ENCODE measurements at regions not wholly inside any gene's neighbourhood (a gene's known extent, or its start where the extent isn't known, plus 50 kb on each side); places are given as distances from the start of the nearest gene placed in this dataset.
"Not testable (repeated sequence)": the region's sequence is repeated elsewhere in the genome, so short reads cannot be mapped to it uniquely, and the experiment has no call there.

DNA sequence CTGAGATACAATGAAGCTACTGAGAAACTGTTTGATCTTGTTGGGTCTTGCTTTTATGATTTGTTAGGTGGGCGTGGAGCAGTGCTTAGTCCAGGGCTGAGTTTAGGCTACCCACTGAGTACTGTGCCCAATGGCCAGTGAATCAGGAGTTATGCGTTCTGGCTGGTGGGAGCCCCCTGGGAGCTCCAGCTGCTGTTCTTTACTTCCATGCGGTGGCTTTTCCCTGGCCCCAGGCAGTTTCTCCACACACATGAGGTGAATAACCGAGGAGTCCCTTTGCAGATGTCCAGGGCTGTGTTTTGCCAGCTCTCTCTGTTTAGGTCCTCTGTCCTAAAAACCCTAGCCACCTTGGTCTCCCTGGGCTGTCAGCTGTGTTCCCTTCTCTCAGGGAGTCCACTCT is 106.5 kb downstream of the KLF13 start:
- peak in 2 of 3 experiments; percentile 17 to 41 for DNase-seq

DNA sequence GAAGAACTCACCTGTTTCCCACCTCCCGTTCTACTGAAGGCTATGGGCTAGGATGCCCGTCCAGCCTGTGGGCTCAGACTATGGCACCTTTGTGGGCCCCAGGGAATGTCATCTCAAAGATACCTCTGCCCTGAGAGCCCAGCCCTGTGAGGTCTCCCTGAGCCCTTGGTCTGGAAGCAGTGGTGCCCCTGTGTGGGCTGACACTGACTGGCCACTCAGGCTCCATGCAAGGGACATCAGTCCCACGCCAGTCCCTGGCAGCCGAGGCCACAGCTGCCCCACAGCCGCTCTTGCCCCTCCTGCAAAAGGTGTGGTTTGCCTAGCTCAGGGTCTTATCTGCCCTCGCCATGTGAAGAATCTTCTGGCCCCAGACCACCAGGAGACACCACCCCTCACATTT is 106.9 kb downstream of the KLF13 start:
- DNase-seq: no peak

DNA sequence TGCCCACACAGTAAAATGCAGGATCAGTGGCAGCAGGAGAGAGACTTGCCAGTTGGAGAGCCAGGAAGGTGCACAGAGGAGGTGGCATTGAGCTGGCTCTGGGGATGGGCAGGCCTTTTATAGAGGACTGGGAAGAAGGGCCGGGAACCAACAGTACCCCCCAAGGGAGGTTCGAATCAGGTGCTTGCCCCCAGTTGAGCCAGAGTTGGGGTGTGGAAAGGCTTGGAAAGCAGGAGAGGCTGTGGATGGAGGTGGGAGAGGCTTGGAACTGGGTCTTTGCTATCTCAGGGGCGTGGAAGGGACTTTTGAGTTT is 107.6 kb downstream of the KLF13 start:
- DNase-seq: no peak

DNA sequence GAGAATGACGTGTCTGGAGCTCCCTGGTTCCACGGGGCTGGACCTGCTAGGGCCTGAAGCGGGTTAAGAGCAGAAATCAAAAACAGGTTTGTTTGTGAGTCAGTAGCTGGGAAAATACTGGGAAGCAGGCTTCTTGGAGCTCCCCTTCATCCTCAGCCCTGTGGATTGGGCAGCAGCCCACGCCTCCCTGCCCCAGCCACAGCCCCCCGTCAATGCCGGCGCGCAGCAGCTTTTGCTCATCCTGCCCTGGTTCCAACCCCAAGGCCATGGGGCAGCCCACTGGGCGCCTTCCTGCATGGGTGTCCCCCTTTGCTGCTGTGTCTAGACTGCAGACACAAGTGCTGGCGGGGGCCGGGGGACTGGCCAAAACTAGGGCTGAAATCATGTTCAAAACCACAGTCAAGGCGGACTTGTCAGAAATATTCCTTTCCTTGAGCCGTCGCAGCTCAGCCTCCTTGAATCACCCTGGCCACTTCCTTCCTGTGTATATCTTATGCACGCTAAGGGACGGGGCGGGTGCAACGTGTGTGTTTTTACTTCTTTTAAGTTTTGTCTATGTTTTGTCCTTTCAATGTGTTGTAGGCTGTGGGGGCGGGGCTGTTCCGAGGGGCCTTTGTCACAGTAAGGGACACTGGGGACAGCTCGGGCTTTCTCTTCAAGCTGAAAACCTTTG is 108.1 kb downstream of the KLF13 start:
- DNase-seq: no peak

DNA sequence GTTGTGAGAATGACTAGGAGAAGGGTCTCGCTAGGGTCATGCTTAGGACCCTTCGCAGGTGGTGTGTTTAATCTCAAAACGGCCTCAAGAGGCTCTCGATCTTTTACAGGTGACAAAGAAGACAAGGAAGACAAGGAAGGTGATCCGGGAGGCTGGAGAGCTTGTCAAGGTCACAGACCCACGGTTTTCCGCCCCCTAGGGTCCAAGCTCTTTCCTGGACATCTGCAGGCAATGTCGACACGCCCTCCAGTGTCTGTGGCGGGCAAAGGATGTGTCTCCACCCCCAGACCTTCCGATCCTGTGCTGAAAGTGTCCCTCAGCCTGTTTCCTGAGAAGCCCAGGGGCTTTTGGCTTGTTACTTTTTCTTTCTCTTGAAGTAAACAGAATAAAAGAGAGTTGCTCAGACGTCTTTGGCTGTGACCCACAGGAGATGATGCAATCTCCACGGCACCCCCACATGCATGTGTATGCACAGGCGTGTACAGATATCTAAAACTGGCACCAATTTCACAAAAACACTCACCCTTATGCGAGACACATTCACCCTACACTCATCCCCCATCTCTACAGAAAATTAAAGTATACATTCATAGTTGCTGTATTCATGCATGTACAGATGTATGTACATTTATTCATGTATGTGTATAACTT is 108.8 kb downstream of the KLF13 start:
- peak; percentile 38 to 90 (median 70) for DNase-seq

DNA sequence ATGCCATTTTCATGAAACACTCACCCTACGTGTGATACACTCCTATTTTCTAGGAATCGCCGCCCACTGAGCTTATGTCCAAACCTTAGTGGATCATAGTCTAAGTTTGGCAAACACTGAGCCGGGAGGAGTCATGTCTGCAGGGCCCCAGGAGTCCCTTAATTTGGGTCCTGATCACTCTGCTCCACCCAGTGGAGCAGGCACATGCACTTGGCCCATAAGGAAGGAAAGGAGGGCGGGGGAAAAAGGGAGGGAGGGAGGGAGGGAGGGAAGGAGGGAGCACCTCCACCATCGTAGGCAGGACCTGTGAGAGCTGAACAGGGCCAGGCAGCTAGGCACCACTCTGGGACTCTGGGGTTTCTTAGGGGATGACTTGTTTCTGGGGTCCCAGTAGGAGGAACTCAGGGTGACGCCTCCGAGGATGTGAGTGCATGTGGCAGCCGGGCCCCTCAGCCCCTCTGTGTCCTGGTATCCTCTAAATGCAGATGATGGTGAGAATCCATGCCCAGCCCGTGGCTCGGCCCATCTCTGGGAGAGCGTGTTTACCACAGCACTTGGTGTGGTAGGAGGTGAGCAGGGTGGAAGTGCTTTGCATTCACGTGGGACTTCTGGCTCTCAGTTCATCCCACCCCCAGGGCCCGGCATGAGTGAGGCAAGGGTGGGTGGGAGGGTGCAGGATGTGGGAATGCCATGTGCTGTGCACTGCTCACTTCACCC is 109.4 kb downstream of the KLF13 start:
- no peak for DNase-seq

DNA sequence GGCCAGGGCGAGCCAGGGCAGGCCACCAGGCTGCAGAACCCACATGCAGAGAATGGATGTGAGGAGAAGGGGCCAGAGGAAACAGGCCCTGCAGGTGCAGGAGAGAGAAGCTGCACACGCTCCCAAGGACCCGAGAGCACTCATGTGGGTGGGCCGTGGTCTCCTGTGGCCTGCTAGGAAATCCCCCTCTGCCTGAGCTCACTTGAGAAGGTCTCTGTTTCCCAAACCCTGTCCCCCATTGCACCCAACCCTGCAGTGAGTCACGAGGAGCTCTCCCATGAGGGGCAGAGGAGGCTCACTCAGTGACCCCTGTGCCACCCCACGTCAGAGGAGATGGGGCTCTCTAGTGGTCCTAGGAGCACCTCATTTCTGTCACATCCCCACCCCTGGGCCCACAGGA is 111.1 kb downstream of the KLF13 start:
- no peak for DNase-seq

DNA sequence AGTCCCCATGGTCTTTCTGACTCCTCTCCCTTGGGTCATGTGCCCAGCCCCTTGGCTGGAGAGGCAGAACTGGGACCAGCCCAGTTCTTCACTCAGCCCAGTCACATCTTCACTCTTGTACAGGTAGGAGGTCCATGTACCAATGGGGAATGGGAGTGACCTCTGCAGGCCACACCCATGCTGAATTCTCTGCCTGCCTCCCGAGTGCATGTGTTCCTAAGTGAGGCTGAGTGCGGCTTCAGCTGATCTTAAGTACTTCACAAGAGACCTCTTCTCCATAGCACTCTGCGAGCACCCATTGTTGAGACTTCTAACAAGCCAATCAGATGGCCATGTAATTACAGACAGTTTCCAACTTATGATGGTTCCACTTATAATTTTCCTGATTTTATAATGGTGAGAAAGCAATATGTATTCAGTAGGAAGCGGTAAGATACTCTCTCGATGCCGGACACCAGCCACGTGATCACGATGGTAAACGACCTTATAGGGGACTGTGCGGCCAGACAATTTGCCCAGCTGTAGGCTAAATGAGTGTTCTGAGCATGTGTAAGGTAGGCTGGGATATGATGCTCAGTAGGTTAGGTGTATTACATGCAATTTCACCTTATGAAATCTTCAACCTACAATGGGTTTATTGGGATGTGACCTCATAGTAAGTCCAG is 112.1 kb downstream of the KLF13 start:
- peak in 2 of 3 experiments; percentile 34 to 83 for DNase-seq

DNA sequence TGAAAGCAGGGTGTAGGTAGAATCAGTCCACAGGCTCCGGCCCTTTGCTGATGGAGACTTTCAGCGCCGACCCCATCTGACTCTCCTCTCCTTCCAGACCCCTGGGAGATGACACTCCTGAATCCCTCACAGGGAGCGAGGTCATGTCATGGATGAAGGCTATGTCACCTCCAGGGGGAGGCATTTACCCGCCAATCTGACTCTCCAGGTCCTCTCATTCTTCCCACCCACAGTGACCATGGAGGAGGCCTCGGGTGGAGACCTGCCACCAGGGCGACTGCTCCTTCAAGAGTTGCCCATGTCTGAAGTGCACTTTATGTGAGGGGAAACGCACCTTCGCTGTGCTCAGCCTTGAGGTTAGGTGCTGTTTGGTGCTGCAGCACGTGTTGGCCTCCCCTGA is 112.7 kb downstream of the KLF13 start:
- peak in 2 of 3 experiments; percentile 9 to 32 for DNase-seq

DNA sequence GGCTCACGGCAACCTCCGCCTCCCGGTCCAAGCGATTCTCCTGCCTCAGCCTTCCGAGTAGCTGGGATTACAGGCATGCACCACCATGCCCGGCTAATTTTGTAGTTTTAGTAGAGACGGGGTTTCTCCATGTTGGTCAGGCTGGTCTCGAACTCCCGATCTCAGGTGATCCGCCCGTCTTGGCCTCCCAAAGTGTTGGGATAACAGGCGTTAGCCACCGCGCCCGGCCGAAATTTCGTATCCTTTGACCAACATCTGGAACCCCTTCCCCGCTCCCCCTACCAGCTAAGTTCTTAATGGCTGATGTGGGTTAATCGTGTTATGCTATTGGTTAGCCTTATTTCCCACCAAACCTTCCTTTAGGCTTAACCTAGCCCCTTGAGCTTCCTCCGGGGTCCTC is 113.6 kb downstream of the KLF13 start:
- not testable (repeated sequence) for DNase-seq

DNA sequence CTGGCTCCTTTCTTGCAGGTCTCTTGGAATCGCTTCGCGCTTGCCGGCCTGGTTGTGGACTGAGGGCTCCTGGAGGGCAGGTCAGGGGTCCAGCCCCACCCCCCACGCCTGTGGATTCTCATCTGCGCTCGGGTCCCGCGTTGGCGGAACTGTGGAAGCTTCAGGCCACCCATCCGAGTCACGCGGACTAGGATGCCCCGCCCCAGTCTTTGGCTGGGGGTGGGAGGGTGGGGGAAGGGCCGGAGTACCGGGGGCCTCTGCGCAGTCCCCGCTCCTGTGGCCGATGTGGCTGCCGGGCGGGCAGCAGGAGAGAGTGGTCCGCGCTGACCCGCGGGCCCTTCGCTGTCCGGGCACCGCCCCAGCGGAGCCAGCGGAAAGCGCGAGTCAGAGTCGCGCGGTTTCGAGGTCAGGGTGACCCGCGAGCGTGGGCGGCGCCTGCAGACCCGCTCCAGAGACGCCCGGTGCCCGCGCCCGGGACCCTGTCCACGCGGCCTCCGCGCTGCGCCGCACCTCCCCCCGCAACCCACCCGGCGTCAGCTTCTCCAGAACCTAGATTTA is 114.2 kb downstream of the KLF13 start:
- DNase-seq: no peak

DNA sequence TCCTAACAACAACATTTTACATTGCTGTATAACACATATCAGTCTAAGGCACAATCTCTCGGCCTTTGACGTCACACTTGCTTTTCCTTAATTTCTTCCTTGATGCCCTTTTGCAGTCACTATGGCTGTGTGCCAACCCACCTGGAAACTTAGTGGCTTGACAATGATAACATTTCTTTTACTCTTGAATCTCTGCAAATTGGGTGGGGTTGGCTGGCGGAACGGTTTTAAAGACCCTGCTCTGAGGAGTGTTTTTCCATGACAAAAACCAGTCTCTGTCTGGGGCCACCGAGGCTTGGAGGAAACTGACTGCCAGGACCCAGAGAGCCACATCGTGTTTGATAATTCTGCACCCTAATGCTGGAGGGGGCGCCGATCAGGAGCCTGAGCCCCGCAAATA is 115.6 kb downstream of the KLF13 start:
- DNase-seq: no peak

DNA sequence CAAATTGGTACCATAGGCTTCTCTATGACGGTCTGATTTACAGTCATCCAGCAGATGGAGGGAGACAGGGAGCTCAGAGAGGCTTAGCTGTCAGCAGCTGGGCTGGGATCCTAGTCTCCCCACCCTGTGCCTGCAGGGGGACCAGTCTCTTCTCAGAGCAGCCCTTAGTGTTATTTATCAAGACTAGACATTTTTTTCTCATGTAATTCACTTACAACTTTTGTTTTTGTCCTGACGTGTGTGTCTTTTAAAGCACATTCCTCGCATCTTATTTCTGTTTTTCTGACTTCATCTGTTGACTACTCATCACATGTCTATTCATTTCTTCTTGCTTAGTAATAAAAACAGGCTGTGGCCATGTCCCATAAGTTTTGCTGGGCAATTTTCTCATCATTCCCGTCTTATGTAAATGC is 116.1 kb downstream of the KLF13 start:
- DNase-seq: no peak

DNA sequence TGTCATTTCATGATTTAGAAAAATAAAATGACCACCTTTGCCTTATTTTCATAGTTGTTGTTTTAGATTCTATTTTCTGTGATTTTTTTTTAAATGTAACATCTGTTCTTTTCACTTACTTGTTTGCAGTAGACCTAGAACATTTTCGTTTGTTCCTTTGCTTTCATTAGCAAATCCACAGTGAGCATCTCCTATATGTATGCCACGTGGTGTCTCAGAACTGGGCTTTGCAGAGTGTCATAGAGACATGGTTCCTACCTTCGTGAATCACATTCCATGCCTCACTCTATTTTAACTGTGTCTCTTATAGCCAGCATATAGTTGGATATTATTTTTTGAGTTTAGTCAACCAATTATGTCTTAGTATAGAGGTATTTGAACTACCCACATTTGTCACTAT is 118.2 kb downstream of the KLF13 start:
- no peak for DNase-seq

DNA sequence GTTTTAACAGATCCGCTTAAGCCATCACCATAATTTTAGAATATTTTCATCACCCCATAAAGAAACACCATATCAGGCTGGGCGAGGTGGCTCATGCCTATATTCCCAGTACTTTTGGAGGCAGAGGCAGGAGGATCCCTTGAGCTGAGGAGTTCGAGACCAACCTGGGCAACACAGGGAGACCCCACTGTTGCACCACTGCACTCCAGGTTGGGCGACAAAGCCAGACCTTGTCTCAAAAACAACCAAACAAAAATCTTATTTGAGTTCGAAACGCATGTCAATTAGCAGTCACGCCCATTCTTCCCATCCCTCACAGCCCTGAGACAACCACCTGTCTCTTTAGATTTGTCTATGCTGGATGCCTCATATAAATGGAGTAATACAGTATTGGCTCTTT is 119.9 kb downstream of the KLF13 start:
- no peak for DNase-seq

DNA sequence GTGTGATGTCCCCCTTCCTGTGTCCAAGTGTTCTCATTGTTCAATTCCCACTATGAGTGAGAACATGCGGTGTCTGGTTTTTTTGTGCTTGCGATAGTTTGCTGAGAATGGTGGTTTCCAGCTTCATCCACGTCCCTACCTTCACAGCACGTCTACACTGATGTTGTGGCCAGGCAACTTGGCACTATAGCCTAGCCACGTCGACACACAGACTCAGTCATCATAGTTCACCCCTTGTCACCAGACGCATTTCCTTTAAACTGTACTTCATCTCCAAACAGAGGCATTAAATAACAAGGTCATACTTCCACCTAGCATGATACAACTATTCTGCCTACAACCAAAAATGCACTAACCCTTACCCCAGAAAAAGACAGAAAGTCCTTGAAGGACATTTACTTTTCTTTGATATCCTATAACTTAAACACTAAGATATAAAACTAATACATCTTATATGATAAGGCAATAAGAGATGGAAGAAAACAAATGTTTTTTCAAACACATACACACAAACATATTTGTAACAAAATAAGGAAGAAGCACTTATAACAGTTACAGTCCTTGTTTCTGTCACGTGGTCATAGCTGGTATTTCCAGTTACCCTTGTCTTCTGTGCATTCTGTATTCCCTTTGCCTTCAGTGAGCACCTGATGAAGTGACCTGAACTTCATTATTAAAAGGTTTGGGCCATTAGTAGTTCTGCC is 121.4 kb downstream of the KLF13 start:
- no peak for DNase-seq

DNA sequence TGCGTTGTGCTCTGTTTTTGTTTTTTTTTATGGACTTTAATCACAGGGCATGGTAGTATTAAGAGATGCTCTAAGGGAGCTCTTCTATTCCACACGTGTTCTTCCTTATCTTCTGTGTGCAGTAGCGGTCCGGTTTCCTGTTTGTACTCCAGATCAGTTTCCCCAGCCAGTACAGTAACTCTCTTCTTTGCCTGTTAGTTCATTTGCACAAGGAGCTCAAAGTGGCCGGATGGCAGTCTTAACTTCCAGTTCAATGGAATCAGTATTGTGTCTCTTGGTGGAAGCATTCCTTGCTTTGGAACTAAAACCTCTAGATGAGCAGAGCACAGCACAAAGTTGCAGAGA is 122.0 kb downstream of the KLF13 start:
- DNase-seq: no peak

DNA sequence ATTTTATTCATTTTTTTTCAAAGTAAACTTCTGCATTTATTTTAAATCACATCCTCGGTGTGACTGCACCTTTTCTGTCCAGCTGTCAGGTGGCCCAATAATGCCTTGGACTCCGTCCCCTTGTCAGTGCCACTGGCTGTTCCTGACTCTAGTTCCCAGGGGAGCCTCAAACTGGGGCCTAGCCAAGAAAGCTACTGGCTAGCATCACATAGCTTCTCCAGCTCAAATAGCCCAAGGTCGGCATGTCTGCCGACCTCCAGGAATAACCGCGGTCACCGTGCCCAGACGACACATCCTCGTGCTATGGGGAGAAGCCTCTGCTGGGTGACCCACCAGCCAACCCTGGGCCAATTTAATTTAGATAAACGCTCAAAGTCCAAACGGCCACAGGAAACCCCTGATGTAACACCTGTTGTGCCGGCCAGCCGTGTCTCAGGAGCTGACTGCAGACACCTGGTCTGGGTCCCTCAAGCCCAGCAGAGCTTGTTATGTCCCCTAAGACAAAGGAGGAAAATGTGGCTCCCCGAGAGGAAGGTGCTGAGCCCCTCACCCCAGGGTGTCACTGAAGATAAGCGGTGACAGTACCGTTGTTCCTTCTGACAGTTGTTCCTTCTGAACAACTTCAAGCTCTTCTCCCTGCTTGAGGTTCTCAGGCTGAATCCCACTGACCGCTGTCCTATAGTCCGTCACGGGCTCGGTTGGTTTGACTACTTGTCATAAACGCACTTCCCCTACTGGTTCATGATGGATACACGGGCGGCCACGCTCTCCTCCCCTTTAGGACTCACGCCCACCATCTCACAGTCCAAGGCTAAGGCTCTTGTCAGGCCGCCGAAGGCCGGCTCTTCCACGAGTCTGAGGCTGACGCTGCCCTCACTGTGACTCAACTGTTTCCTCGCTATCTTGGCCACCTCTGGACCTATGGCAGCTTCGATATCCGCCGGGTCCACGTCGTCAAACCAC is 126.2 kb downstream of the KLF13 start:
- no peak for DNase-seq

DNA sequence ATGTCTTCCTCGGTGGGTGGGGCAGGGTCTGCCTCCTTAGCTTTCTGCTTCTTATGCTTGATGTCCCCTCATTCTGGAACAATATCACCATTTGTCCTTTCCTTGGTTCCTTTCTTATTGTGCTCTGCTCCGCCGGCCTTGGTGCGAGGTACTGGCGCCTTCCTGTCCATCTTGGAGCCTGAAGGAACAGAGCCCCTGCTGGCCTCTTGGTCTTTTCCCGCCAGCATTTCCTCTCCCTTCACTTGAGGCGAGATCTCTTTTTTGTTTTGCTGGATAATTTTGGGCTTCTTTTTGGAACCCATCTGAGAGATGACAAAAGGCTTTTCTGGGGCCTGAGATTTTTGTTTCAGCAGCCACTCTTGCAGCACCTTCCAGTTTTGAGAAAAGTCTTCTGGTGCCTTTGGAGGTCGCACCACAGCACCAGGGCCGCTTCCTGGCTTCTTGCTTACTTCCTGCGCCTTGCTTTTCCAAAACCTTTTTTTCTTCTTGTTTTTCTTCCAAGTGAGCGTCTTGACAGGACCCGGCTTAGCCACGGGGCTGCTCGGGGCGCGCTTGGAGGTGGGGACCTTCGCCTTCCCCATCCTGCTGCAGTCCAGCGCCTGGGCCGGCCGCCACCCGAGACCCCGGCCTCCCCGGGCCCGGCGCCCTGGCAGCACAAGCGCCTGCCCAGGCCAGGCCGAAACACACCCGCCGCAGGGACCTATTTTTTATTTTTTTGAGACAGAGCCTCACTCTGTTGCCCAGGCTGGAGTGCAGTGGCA is 127.1 kb downstream of the KLF13 start:
- DNase-seq: no peak

DNA sequence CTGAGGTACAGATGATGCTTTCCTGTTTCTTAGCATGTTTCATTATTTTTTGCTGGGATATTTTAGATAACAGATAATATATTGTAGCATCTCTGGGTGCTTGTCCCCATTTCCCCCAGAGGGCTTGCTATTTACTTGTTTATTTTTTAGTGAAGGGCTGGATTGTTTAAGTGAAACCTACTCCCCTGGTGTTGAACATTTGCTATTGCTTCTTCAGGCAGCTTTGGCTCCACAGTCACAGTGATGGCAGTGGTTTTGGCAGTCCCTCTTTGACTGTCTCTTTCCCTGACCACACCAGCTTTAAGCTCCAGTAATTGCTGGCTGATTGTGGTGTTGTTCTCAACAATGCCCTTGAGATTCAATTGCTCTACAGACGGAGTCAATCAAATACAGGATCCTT is 128.9 kb downstream of the KLF13 start:
- DNase-seq: peak in 2 of 3 experiments; percentile 13 to 23
